Left lung (tissue), 4 donors: ENCODE measurements at regions not wholly inside any gene's neighbourhood (a gene's known extent, or its start where the extent isn't known, plus 50 kb on each side); places are given as distances from the start of the nearest gene placed in this dataset.

Experiments
- ATAC-seq: fragments of 200-7000 bp; cut with Tn5 transposase; one replicate; pipeline ENCODE4 v1.9.1; 2020; ENCODE audit warnings: moderate library complexity
- DNase-seq, 4 donors: peaks; one replicate each; pipeline ENCODE4 v3.0.0-alpha.2; 2013 to 2020
- H3K27ac ChIP-seq, 2 donors: fragments of 200-600 bp; sonication (generic) in 1 of 2; one replicate each; pipeline versions ENCODE4 v1.5.0 to v1.8.0; 2020 to 2021
- H3K27me3 ChIP-seq, 2 donors: fragments of 200-600 bp; sonication (generic) in 1 of 2; one replicate each; pipeline versions ENCODE4 v1.5.0 to v1.8.0; 2020 to 2021
- H3K36me3 ChIP-seq, 2 donors: fragments of 200-600 bp; sonication (generic) in 1 of 2; one replicate each; pipeline versions ENCODE4 v1.5.0 to v1.8.0; 2020 to 2021
- H3K4me1 ChIP-seq, 2 donors: fragments of 200-600 bp; one replicate each; pipeline ENCODE4 v1.8.0; 2021
- H3K4me3 ChIP-seq, 2 donors: fragments of 200-600 bp; sonication (generic) in 1 of 2; one replicate each; pipeline versions ENCODE4 v1.5.0 to v1.8.0; 2020 to 2021; ENCODE audit warnings: mild to moderate bottlenecking in 1 of 2
- H3K9me3 ChIP-seq, 2 donors: fragments of 200-600 bp; sonication (generic) in 1 of 2; one replicate each; pipeline versions ENCODE4 v1.5.0 to v1.8.0; 2020 to 2021
- intact Hi-C, 2 donors: fragments of 100-400 bp; cut with DNase I; formaldehyde crosslinking; loops; one replicate each; pipeline versions ENCODE4 v1.11.2 to v1.14.2; 2022
- TF ChIP-seq, protein P1 (sequence below), 2 donors: fragments of 200-600 bp; sonication (generic) in 1 of 2; IDR thresholded peaks; one replicate each; pipeline versions ENCODE4 v1.5.0 to v1.8.0; 2021; ENCODE audit warnings: antibody characterized with exemption in 2 of 2
- donor health status: DM: no; HTN: yes; CAD: no.
- donor health status: DM: no; HTN: no; CAD: no.

DNA sequence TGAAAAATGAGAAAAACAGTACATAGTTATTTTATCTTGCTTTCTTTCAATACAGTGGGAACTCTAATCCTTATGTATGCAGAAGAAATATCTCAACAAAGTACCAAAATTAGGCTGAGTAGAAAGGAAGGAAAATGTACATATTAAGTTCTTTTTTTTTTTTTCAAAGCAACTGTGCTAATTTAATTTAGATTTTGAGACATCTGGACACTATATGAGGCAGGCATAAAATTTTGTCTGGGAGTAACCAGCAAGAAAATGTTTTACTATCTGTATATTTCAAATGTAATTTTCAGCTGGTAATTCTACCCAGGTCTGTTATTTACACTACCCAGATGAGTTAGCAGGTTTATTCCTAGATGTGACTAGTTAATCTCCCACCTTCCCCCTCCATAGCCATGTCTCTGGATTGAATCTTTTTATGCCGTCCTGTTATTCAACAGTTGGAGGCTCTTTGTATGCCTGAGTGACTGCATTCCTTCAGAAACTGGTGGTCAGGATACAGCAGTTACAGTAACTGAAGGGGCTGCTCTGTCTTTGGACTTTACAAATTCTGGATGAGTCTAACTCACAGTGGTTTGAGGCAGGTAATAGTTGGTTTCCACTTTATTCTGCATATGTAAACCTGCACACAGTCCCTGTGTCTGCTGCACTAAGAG, 633.6 kb downstream of the PCDH18 start:
- TF ChIP-seq, protein P1, sequence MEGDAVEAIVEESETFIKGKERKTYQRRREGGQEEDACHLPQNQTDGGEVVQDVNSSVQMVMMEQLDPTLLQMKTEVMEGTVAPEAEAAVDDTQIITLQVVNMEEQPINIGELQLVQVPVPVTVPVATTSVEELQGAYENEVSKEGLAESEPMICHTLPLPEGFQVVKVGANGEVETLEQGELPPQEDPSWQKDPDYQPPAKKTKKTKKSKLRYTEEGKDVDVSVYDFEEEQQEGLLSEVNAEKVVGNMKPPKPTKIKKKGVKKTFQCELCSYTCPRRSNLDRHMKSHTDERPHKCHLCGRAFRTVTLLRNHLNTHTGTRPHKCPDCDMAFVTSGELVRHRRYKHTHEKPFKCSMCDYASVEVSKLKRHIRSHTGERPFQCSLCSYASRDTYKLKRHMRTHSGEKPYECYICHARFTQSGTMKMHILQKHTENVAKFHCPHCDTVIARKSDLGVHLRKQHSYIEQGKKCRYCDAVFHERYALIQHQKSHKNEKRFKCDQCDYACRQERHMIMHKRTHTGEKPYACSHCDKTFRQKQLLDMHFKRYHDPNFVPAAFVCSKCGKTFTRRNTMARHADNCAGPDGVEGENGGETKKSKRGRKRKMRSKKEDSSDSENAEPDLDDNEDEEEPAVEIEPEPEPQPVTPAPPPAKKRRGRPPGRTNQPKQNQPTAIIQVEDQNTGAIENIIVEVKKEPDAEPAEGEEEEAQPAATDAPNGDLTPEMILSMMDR (IDR thresholded peaks at IDR 0.05), result no peak
- H3K27me3 ChIP-seq, result no peaks in the 10 kb centered on the region
- intact Hi-C loops, result no loop called here
- H3K4me1 ChIP-seq, result no peaks in the 10 kb centered on the region
- no peak overlapping the region for H3K27ac ChIP-seq
- H3K9me3 ChIP-seq, result no peaks in the 10 kb centered on the region
- no peak overlapping the region for H3K4me3 ChIP-seq
- no peak for ATAC-seq
- no peak for DNase-seq
- no peaks in the 10 kb centered on the region for H3K36me3 ChIP-seq

GRCh38 chr4:136893573-136893972, 638.7 kb downstream of the PCDH18 start:
- intact Hi-C loops, result no loop called here
- no peak overlapping the region for H3K4me3 ChIP-seq
- no peak overlapping the region for H3K27ac ChIP-seq
- TF ChIP-seq, protein P1 (IDR thresholded peaks at IDR 0.05), result no peak
- peak in 1 of 4 donors; percentile 63 for DNase-seq
- no peaks in the 10 kb centered on the region for H3K4me1 ChIP-seq
- no peak for ATAC-seq
- no peaks in the 10 kb centered on the region for H3K9me3 ChIP-seq
- no peaks in the 10 kb centered on the region for H3K36me3 ChIP-seq
- no peaks in the 10 kb centered on the region for H3K27me3 ChIP-seq

DNA sequence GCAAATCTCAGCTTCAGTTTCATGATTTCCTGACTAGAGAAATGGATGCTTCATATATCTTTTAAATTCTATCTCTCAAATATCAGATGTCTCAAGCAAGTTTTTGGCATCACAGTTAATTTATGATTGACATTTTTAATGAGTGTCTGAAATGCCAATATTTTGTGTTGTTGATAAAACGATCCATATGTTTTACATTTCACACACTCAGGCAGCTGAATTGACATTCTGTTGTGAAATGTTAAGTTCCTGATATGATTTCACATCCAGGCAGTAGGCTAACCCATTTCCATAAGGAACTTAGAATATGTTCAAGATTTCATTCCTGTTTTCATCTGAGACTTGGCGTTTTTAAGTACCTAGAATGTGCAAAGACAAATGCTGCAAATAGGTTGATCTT, 650.6 kb downstream of the PCDH18 start:
- DNase-seq (no peak), ATAC-seq (no peak)
- H3K4me1 ChIP-seq, result no peaks in the 10 kb centered on the region
- intact Hi-C loops, result no loop called here
- H3K27me3 ChIP-seq, result no peaks in the 10 kb centered on the region
- no peaks in the 10 kb centered on the region for H3K9me3 ChIP-seq
- no peak overlapping the region for H3K27ac ChIP-seq
- H3K4me3 ChIP-seq, result no peak overlapping the region
- TF ChIP-seq, protein P1 (IDR thresholded peaks at IDR 0.05), result no peak
- H3K36me3 ChIP-seq, result no peaks in the 10 kb centered on the region

GRCh38 chr4:136873555-136873954, 658.7 kb downstream of the PCDH18 start:
- no peak overlapping the region for H3K27ac ChIP-seq
- H3K4me1 ChIP-seq, result no peaks in the 10 kb centered on the region
- DNase-seq (no peak), ATAC-seq (no peak)
- no peak overlapping the region for H3K4me3 ChIP-seq
- intact Hi-C loops, result no loop called here
- no peaks in the 10 kb centered on the region for H3K36me3 ChIP-seq
- TF ChIP-seq, protein P1 (IDR thresholded peaks at IDR 0.05), result no peak
- no peaks in the 10 kb centered on the region for H3K9me3 ChIP-seq
- H3K27me3 ChIP-seq, result no peaks in the 10 kb centered on the region

DNA sequence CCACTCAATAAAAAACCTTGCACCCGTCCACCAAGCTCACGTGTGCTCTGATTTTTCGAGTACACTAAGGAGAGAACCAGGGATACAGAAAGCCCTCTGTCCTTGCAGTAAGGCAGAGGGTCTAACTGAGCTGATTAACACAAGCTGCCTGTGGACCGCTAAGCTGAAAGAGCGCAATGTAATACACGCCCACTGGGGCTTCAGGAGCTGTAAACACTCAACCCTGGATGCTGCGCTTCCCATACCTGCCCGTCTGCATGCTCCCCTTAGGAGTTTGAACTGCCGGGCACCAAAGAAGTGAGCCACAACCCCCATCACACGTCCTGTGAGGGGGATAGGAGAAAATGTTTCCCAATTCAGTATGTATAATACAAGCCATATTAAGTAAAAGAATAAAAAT, 664.8 kb downstream of the PCDH18 start:
- H3K4me1 ChIP-seq, result no peaks in the 10 kb centered on the region
- H3K27me3 ChIP-seq, result no peaks in the 10 kb centered on the region
- ATAC-seq, result no peak
- no peaks in the 10 kb centered on the region for H3K36me3 ChIP-seq
- no peak overlapping the region for H3K27ac ChIP-seq
- no peak overlapping the region for H3K4me3 ChIP-seq
- intact Hi-C loops, result no loop called here
- DNase-seq, result no peak
- TF ChIP-seq, protein P1 (IDR thresholded peaks at IDR 0.05), result no peak
- H3K9me3 ChIP-seq, result no peaks in the 10 kb centered on the region
